ENCODE measurements at regions not wholly inside any gene's neighbourhood (a gene's known extent, or its start where the extent isn't known, plus 50 kb on each side); places are given as distances from the start of the nearest gene placed in this dataset.

- no peak for DNase-seq
- Mint-ChIP-seq H3K4me3 (no peak overlapping the region), H3K27me3 (peaks cover 4% of the 10 kb centered on the region), H3K27ac (no peak overlapping the region), H3K4me1 (no peaks in the 10 kb centered on the region), H3K36me3 (ENCODE audit: low read depth) (no peaks in the 10 kb centered on the region), H3K9me3 (no peaks in the 10 kb centered on the region)
- intact Hi-C loops (cut with micrococcal nuclease), result no loop called here
Measured at GRCh38 chr2:129892360-129892759, 87.1 kb upstream of the RAB6C start.

- Mint-ChIP-seq H3K36me3 (ENCODE audit: low read depth) (no peaks in the 10 kb centered on the region), H3K4me3 (no peak overlapping the region), H3K9me3 (no peaks in the 10 kb centered on the region), H3K27me3 (peaks cover 4% of the 10 kb centered on the region), H3K4me1 (no peaks in the 10 kb centered on the region), H3K27ac (no peak overlapping the region)
- intact Hi-C loops (cut with micrococcal nuclease), result no loop called here
- no peak for DNase-seq
Measured at GRCh38 chr2:129892773-129893172, 86.7 kb upstream of the RAB6C start.

DNA sequence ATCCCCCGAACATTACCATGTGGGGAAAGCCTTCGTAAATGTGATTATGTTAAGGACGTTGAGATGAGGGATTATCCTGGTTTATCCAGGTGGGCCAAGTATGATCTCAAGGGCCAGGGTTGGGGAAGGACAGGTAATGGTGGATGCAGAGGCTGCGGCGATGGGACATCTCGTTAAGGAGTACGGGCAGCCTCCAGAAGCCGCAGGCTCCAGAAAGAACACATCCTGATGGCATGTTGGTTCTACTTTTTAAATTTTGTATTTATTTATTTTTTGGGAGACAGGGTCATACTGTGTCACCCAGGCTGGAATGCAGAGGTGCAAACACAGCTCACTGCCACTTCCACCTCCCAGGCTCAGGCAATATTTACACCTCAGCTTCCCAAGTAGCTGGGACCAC lies 86.2 kb upstream of the RAB6C start:
- intact Hi-C loops (cut with micrococcal nuclease), result no loop called here
- no peak for DNase-seq
- H3K4me1 Mint-ChIP-seq, result no peaks in the 10 kb centered on the region
- H3K4me3 Mint-ChIP-seq, result no peak overlapping the region
- H3K9me3 Mint-ChIP-seq, result no peaks in the 10 kb centered on the region
- no peak overlapping the region for H3K27ac Mint-ChIP-seq
- H3K27me3 Mint-ChIP-seq, result peaks cover 5% of the 10 kb centered on the region
- no peaks in the 10 kb centered on the region for H3K36me3 Mint-ChIP-seq (ENCODE audit: low read depth)

- intact Hi-C loops (cut with micrococcal nuclease), result no loop called here
- Mint-ChIP-seq H3K9me3 (no peaks in the 10 kb centered on the region), H3K36me3 (ENCODE audit: low read depth) (no peaks in the 10 kb centered on the region), H3K27me3 (peaks cover 3% of the 10 kb centered on the region), H3K4me1 (no peaks in the 10 kb centered on the region), H3K4me3 (no peak overlapping the region), H3K27ac (no peak overlapping the region)
- no peak for DNase-seq
Measured at GRCh38 chr2:129894616-129895015, 84.8 kb upstream of the RAB6C start.

GRCh38 chr2:129895061-129895460 lies 84.4 kb upstream of the RAB6C start:
- H3K9me3 Mint-ChIP-seq, result no peaks in the 10 kb centered on the region
- H3K36me3 Mint-ChIP-seq (ENCODE audit: low read depth), result no peaks in the 10 kb centered on the region
- peaks cover 5% of the 10 kb centered on the region for H3K27me3 Mint-ChIP-seq
- H3K27ac Mint-ChIP-seq, result no peak overlapping the region
- no peak for DNase-seq
- intact Hi-C loops (cut with micrococcal nuclease), result no loop called here
- no peak overlapping the region for H3K4me3 Mint-ChIP-seq
- no peaks in the 10 kb centered on the region for H3K4me1 Mint-ChIP-seq

DNA sequence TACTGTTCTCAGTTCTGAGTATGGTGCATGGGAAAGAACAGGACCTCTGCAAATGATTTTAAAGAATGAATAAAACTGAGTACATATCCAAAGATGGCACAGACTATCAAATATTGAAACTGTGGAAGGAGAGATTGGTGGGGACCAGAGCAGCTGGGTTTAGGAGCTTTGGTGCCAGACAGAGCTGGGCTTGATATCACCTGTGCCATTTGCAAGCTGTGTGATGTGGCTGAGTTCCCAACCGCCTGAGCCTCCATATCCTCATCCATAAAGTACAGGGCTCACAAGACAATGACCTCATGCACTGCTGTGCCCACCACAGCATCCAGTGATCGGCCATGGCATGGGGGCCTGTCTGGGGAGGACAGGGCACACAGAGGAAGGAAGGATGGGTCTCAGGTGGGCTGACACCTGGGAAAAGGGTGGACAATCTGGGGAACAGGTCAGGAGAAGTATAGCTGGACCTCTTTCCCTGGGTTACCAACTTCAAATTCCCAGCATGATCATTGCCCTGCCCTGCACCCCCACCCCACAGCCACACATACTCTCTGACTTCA lies 83.9 kb upstream of the RAB6C start:
- intact Hi-C loops (cut with micrococcal nuclease), result no loop called here
- H3K4me3 Mint-ChIP-seq, result no peak overlapping the region
- H3K36me3 Mint-ChIP-seq (ENCODE audit: low read depth), result no peaks in the 10 kb centered on the region
- DNase-seq, result no peak
- no peaks in the 10 kb centered on the region for H3K4me1 Mint-ChIP-seq
- H3K27ac Mint-ChIP-seq, result no peak overlapping the region
- no peaks in the 10 kb centered on the region for H3K9me3 Mint-ChIP-seq
- H3K27me3 Mint-ChIP-seq, result peaks cover 5% of the 10 kb centered on the region

GRCh38 chr2:129896226-129897100 lies 83.0 kb upstream of the RAB6C start:
- no peak for DNase-seq
- Mint-ChIP-seq H3K27ac (no peak overlapping the region), H3K27me3 (peaks cover 5% of the 10 kb centered on the region), H3K9me3 (no peaks in the 10 kb centered on the region), H3K36me3 (ENCODE audit: low read depth) (no peaks in the 10 kb centered on the region), H3K4me1 (no peaks in the 10 kb centered on the region), H3K4me3 (no peak overlapping the region)
- intact Hi-C loops (cut with micrococcal nuclease), result no loop called here

- Mint-ChIP-seq H3K4me1 (no peaks in the 10 kb centered on the region), H3K9me3 (no peaks in the 10 kb centered on the region)
- intact Hi-C loops (cut with micrococcal nuclease), result no loop called here
Measured at GRCh38 chr2:129901754-129902415, 77.6 kb upstream of the RAB6C start.

GRCh38 chr2:129902731-129903585 lies 76.5 kb upstream of the RAB6C start:
- Mint-ChIP-seq H3K36me3 (ENCODE audit: low read depth) (no peaks in the 10 kb centered on the region), H3K9me3 (no peaks in the 10 kb centered on the region), H3K4me1 (no peaks in the 10 kb centered on the region), H3K4me3 (no peak overlapping the region), H3K27me3 (peaks cover 5% of the 10 kb centered on the region), H3K27ac (no peak overlapping the region)
- DNase-seq, result no peak
- intact Hi-C loops (cut with micrococcal nuclease), result no loop called here

More at GRCh38 chr2:129901754-129902415, 77.6 kb upstream of the RAB6C start:
- Mint-ChIP-seq H3K36me3 (ENCODE audit: low read depth) (no peaks in the 10 kb centered on the region), H3K4me3 (no peak overlapping the region), H3K27ac (no peak overlapping the region), H3K27me3 (peaks cover 5% of the 10 kb centered on the region)
- no peak for DNase-seq

DNA sequence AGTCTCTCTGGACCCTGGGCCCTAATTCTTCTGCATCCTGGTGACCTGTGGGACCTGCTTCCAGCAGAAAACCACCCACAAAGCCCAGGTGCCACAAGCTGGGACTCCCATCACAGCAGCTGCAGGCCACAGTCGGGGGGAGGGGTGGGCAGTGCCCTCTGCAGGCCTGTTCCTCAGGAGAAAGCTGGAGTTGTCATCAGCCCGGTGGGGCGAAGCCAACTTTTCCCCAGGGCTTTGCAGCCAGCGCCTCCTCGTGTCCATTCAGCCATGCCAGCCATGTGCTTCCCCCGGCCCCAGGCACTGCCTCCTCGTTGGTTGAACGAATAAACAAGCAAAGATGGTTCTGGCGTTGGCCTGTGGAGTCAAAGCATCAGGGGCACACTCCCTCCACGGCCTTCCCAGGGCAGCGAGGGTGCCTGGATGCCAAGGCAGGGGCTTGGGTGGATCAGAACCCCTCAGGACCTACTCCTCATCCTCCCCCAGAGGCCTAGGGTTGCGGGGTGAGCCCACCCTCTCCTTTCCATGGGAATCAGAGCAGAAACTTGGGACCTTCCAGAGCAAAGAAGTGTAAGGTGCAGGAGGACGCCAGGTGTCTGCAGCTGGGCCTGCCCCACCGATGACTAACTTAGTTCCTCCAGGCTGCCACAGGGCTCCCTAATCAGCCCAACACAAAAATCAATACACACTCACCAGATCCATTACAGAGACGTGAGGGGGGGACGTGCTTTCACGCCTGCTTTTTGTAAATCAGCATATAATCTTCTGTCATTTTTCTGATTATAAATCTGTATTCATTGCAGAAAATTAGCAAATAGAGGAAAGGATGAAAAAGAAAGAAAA lies 75.7 kb upstream of the RAB6C start:
- no peak for DNase-seq
- intact Hi-C loops (cut with micrococcal nuclease), result no loop called here
- Mint-ChIP-seq H3K27me3 (peaks cover 3% of the 10 kb centered on the region), H3K4me1 (no peaks in the 10 kb centered on the region), H3K27ac (no peak overlapping the region), H3K9me3 (no peaks in the 10 kb centered on the region), H3K4me3 (no peak overlapping the region), H3K36me3 (ENCODE audit: low read depth) (no peaks in the 10 kb centered on the region)

DNA sequence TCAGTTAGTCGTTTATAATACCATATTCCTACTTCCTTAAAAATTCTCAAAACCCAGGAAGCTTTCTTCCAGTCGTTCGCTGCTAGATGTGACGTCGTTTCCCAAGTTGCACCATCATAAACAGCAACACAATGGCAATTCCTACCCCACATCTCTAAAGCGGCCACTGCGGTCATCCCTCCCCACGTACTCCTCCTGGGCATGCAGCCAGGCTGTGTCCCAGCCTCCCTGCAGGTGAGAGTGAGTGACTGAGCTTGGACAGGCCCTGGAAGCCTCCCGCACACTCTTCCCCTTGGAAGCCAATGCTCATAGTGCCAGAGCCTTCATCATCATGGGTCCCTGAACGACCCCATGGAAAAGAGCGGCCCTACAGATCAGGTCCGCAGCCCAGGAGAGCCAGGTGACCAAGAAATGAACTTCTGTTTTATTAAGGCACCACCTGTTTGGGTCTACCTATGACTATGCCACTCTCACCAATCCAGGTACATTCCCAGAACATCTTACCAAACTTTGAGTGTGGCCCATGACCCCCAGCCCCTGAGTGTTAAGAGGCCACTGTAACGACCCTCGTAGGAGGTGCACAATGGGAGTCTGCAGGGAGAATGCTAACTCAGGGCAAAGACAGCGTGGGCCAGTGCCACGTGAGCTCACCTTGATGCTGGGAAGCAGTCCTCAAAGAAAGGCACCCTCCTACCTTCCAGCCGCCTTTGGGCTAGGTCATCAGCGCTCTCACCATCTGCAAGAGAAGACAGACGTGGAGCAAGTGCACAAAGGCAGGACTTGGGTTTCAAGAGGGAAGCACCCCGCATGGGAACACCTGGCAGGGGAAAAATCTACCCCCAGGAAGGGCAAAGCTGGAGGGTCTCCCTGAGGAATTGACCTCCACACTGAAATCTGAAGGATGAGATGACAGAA lies 74.7 kb upstream of the RAB6C start:
- DNase-seq, result no peak

GRCh38 chr2:129905664-129906081 lies 73.8 kb upstream of the RAB6C start:
- no peaks in the 10 kb centered on the region for H3K4me1 Mint-ChIP-seq
- no peak overlapping the region for H3K4me3 Mint-ChIP-seq
- no peak overlapping the region for H3K27ac Mint-ChIP-seq
- no peaks in the 10 kb centered on the region for H3K36me3 Mint-ChIP-seq (ENCODE audit: low read depth)
- H3K9me3 Mint-ChIP-seq, result no peaks in the 10 kb centered on the region
- H3K27me3 Mint-ChIP-seq, result no peaks in the 10 kb centered on the region
- DNase-seq, result no peak
- intact Hi-C loops (cut with micrococcal nuclease), result no loop called here

More for the DNA sequence above, 74.7 kb upstream of the RAB6C start:
- H3K27ac Mint-ChIP-seq, result no peak overlapping the region
- no peak overlapping the region for H3K4me3 Mint-ChIP-seq
- peaks cover 3% of the 10 kb centered on the region for H3K27me3 Mint-ChIP-seq
- no peaks in the 10 kb centered on the region for H3K9me3 Mint-ChIP-seq
- H3K4me1 Mint-ChIP-seq, result no peaks in the 10 kb centered on the region
- intact Hi-C loops (cut with micrococcal nuclease), result no loop called here
- H3K36me3 Mint-ChIP-seq (ENCODE audit: low read depth), result no peaks in the 10 kb centered on the region
